Kidney epithelial cell (primary cell): ENCODE measurements at regions not wholly inside any gene's neighbourhood (a gene's known extent, or its start where the extent isn't known, plus 50 kb on each side); places are given as distances from the start of the nearest gene placed in this dataset.
A peak's percentile ranks its signal among the peaks of the same experiment; 100 is the strongest.

Source experiments
- DNase-seq: peaks from one replicate; pipeline ENCODE4 v3.0.0-alpha.2; 2010; ENCODE audit warnings: low read depth
- H3K27me3 ChIP-seq: 2 replicates; pipeline ENCODE4 v1.6.0; 2011; ENCODE audit warnings: low read length; ENCODE audit not compliant: control insufficient read depth, insufficient read depth
- H3K36me3 ChIP-seq: 2 replicates; pipeline ENCODE4 v1.5.1; 2011; ENCODE audit warnings: low read length; ENCODE audit not compliant: control insufficient read depth, insufficient read depth
- H3K4me3 ChIP-seq: 2 replicates; pipeline ENCODE4 v1.5.1; 2011; ENCODE audit warnings: low read depth, mild to moderate bottlenecking, control low read depth, low read length
- CTCF ChIP-seq: IDR thresholded peaks from 2 replicates; pipeline ENCODE4 v1.5.1; 2011; ENCODE audit warnings: mild to moderate bottlenecking, moderate library complexity, low read length, control low read depth, inconsistent platforms; ENCODE audit not compliant: insufficient read depth, poor library complexity, severe bottlenecking

DNA sequence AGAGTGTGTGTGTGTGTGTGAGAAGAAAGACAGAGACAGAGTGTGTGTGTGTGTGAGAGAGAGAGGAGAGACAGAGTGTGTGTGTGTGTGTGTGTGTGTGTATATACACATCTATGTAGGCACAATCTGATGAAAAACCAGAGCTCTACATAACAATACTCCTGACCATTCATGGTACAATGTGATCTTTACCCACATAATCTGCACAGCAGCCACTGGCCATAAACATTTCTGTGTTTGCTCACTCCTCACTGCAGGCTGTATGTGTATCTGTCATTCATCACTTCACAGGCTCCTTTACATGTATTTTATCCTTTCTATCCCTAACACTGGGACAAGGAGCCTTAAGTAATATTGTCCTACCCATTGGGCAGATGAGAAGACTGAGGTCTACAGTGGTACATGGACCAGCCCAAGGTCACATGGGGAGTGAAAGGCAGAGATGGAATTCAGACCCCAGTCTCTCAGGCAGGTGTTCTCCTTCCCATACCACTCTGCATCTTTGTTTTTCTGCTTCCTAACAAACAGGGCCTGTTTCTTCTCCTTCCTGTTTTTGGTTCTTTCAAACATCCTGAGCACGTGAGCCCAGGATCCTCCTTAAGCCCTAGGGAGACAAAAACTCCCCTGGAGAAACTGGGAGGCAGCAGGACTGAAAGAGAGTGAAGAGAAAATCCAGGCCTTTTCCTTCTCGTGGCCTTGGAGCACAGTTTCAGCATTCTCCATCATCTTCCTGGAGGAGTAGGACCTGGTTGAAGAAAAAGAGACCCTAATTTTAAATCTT is 201.7 kb upstream of the MSX2 start:
- DNase-seq = no peak
- H3K36me3 ChIP-seq = no peaks in the 10 kb centered on the region
- H3K27me3 ChIP-seq = no peaks in the 10 kb centered on the region
- no peak overlapping the region for H3K4me3 ChIP-seq
- no peak for TF ChIP-seq CTCF

GRCh38 chr5:174523311-174524071 is 200.9 kb upstream of the MSX2 start:
- H3K4me3 ChIP-seq = no peak overlapping the region
- peak; percentile 15 for TF ChIP-seq CTCF
- H3K27me3 ChIP-seq = no peaks in the 10 kb centered on the region
- no peaks in the 10 kb centered on the region for H3K36me3 ChIP-seq
- DNase-seq = no peak

DNA sequence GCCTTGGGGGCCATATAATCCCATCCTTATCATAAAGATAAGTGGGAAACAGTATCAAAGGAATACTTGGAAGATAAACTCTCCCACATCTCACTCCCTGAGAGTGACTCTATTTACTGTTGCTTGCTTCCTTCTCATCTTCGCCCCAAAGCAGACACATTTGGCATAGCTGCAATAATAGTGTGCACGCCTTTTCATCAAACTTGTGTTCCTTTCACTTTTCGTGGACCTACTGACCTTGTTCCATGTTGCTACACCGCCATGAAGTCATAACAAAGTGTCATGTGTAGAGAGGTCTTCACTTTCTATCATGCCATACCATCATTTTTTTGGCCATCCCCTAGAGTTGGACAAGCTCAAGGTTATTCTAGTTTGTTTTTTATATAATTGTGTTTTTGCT is 200.0 kb upstream of the MSX2 start:
- DNase-seq = no peak
- Histone ChIP-seq H3K36me3 (no peaks in the 10 kb centered on the region), H3K27me3 (no peaks in the 10 kb centered on the region), H3K4me3 (no peak overlapping the region)
- no peak for TF ChIP-seq CTCF

DNA sequence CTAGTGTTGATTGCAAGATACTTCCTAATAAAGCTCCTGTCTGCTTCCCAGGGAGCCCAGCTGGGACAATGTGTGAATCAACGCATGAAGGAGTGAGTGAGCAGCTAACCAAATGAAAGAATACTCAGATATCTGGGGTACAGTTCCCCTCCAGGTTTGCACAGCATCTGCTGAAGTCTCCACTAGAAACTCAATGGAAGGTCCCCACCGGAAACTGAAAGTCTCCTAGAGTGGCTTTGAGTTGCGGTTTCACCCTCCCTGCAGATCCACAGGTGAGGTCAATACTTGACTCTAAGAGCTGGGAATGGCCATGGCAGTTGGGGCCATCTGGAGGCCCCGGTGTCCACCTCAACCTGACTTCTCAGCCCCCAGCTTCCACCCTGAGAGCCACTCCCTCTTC is 198.2 kb upstream of the MSX2 start:
- Histone ChIP-seq H3K4me3 (no peak overlapping the region), H3K27me3 (no peaks in the 10 kb centered on the region), H3K36me3 (no peaks in the 10 kb centered on the region)
- no peak for TF ChIP-seq CTCF
- DNase-seq = no peak

- no peak for TF ChIP-seq CTCF
- H3K36me3 ChIP-seq = no peaks in the 10 kb centered on the region
- no peak for DNase-seq
- H3K4me3 ChIP-seq = no peak overlapping the region
- H3K27me3 ChIP-seq = no peaks in the 10 kb centered on the region
These were observed 196.4 kb upstream of the MSX2 start for GRCh38 chr5:174527916-174528540.
